Spleen (tissue), 11 donors: ENCODE measurements at regions not wholly inside any gene's neighbourhood (a gene's known extent, or its start where the extent isn't known, plus 50 kb on each side); places are given as distances from the start of the nearest gene placed in this dataset.

Experiments
- DNase-seq: peaks from one replicate; pipeline ENCODE4 v3.0.0-alpha.2; 2020
- H3K27ac ChIP-seq, 8 donors: fragments of 200-600 bp; sonication (generic) in 7 of 8; 1 replicate in 4 of 8; 2 replicates in 4 of 8; pipeline versions ENCODE4 v1.5.0 to v1.8.0; 2016 to 2021; ENCODE audit warnings: inconsistent platforms in 4 of 8, mild to moderate bottlenecking in 4 of 8, moderate library complexity in 1 of 8
- H3K27me3 ChIP-seq, 7 donors: fragments of 200-600 bp; sonication (generic) in 6 of 7; replicated peaks in 1 of 7; 1 replicate in 4 of 7; 2 replicates in 3 of 7; pipeline versions ENCODE4 v1.5.0 to v1.8.0; 2016 to 2021; ENCODE audit warnings: inconsistent platforms in 3 of 7, mild to moderate bottlenecking in 1 of 7
- H3K36me3 ChIP-seq, 6 donors: fragments of 200-600 bp; sonication (generic) in 5 of 6; 1 replicate in 4 of 6; 2 replicates in 2 of 6; pipeline versions ENCODE4 v1.5.0 to v1.8.0; 2016 to 2021; ENCODE audit warnings: inconsistent platforms in 2 of 6
- H3K4me1 ChIP-seq, 6 donors: fragments of 200-600 bp; sonication (generic) in 5 of 6; 1 replicate in 3 of 6; 2 replicates in 3 of 6; pipeline versions ENCODE4 v1.5.0 to v1.8.0; 2016 to 2021; ENCODE audit warnings: inconsistent platforms in 3 of 6
- H3K4me3 ChIP-seq, 8 donors: fragments of 200-600 bp; sonication (generic) in 7 of 8; 1 replicate in 4 of 8; 2 replicates in 4 of 8; pipeline versions ENCODE4 v1.5.0 to v1.8.0; 2016 to 2021; ENCODE audit warnings: inconsistent platforms in 4 of 8, mild to moderate bottlenecking in 4 of 8, moderate library complexity in 2 of 8
- H3K9me3 ChIP-seq, 8 donors: fragments of 200-600 bp; sonication (generic) in 7 of 8; 1 replicate in 4 of 8; 2 replicates in 4 of 8; pipeline versions ENCODE4 v1.5.0 to v1.8.0; 2016 to 2021; ENCODE audit warnings: inconsistent platforms in 4 of 8
- POLR2A ChIP-seq, 3 donors: fragments of 450-650 bp; IDR thresholded peaks; one replicate each; pipeline ENCODE4 v1.5.1; 2017; ENCODE audit warnings: antibody characterized with exemption in 3 of 3, mild to moderate bottlenecking in 1 of 3
- POLR2AphosphoS5 ChIP-seq, 3 donors: sonication (generic); formaldehyde crosslinking; IDR thresholded peaks; one replicate each; pipeline ENCODE4 v1.5.1; 2017; ENCODE audit warnings: antibody characterized with exemption in 3 of 3
- WGBS, 5 donors: extraction: QIAGEN DNeasy Blood & Tissue Kit in 3 of 5; methylation state at CpG; one replicate each; pipeline versions ENCODE4 v1.1.5 to v1.1.7; 2013 to 2018; 5-methylcytosine and 5-hydroxymethylcytosine counted together
- intact Hi-C: fragments of 100-400 bp; cut with DNase I; formaldehyde crosslinking; loops from one replicate; pipeline ENCODE4 v1.15.0; 2023; ENCODE audit warnings: low total_unique reads
- TF ChIP-seq, protein P1 (sequence below), 11 experiments: fragments of 200-600 bp in 7 of 11; fragments of 450-650 bp in 4 of 11; sonication (generic) in 4 of 11; IDR thresholded peaks in 8 of 11; conservative IDR thresholded peaks in 3 of 11; 1 replicate in 7 of 11; 2 replicates in 4 of 11; pipeline versions ENCODE4 v1.4.0 to v1.8.0; 2016 to 2021; ENCODE audit warnings: antibody characterized with exemption in 11 of 11, inconsistent platforms in 4 of 11, mild to moderate bottlenecking in 1 of 11
- donor health status: healthy with polysubstance abuse.
- donor health status: DM: no; HTN: no; CAD: no; lungs with moderate emphysema.
- donor health status: DM: no; HTN: no; CAD: no.
- donor health status: Bipolar disorder and iron deficiency.
- donor health status: healthy.
- donor health status: DM: no; HTN: no; CAD: no.
- donor health status: DM: yes; HTN: yes; CAD: no.

DNA sequence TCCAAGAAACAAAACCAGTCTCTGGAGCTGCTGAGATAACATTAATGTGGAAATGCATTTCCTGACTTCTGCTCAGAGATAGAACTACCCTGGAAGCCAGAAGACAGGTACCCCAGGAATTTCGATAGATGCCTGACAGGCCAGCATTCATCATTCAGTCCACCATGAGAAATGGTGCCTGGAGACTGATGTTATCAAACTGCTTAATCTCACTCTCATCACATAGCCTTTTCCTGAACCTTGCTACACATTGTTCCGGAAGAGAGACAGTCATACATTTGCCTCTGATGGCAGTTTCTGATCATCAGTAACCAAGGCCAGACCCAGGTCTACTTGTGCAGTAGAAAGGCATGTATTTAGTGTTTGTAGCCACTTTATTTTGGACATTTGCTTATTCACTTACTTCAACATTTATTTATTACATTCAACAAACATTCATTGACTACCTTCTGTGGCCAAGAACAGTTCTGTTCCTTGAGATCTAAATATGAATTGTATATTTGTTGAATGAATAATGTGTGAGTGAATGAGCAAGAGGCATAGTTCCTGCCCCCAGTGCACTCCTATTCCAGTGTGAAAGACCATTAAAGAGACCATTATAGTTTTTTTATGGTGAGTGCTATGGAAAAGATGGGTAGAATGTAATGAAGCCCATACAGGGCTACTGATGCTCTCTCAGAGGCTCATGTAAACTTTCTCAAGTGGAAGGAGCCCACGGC is 485.7 kb downstream of the NUF2 start:
- H3K27ac ChIP-seq, result no peak overlapping the region
- H3K4me1 ChIP-seq, result no peaks in the 10 kb centered on the region
- H3K36me3 ChIP-seq, result no peaks in the 10 kb centered on the region
- intact Hi-C loops, result no loop called here
- TF ChIP-seq POLR2AphosphoS5 (IDR thresholded peaks at IDR 0.05) (no peak), POLR2A (IDR thresholded peaks at IDR 0.05) (no peak)
- TF ChIP-seq, protein P1, sequence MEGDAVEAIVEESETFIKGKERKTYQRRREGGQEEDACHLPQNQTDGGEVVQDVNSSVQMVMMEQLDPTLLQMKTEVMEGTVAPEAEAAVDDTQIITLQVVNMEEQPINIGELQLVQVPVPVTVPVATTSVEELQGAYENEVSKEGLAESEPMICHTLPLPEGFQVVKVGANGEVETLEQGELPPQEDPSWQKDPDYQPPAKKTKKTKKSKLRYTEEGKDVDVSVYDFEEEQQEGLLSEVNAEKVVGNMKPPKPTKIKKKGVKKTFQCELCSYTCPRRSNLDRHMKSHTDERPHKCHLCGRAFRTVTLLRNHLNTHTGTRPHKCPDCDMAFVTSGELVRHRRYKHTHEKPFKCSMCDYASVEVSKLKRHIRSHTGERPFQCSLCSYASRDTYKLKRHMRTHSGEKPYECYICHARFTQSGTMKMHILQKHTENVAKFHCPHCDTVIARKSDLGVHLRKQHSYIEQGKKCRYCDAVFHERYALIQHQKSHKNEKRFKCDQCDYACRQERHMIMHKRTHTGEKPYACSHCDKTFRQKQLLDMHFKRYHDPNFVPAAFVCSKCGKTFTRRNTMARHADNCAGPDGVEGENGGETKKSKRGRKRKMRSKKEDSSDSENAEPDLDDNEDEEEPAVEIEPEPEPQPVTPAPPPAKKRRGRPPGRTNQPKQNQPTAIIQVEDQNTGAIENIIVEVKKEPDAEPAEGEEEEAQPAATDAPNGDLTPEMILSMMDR (IDR thresholded peaks at IDR 0.05 in 8 of 11, conservative IDR thresholded peaks at IDR 0.05 in 3 of 11), result no peak
- no peak overlapping the region for H3K4me3 ChIP-seq
- 60 to 72% (median 63%) methylated on average over 3 of the region's 3 CpGs for WGBS, 5 donors
- peaks cover 0 to under 1% (median 0%) of the 10 kb centered on the region in 8 donors for H3K9me3 ChIP-seq
- no peaks in the 10 kb centered on the region for H3K27me3 ChIP-seq
- no peak for DNase-seq

DNA sequence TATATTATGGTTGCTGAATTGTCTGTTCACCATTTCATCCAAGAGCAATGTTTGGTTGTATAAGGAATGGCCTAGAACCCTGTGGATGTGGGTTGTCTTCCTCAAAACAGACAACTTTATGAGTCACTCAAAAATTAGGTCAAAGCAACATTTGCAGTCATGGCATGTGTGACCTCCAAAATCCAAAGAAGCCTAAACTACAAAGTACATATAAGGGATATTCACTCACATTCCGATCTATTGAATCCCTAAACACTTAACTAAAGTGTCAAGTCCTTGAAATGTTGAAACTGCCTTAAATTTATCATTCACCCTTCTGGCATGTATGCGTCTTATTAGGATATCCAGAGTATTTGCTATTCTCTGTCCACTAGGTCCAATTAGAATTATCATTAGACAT is 491.5 kb downstream of the NUF2 start:
- no peaks in the 10 kb centered on the region for H3K27me3 ChIP-seq
- TF ChIP-seq, protein P1 (IDR thresholded peaks at IDR 0.05 in 8 of 11, conservative IDR thresholded peaks at IDR 0.05 in 3 of 11), result no peak
- no peak for TF ChIP-seq POLR2A (IDR thresholded peaks at IDR 0.05)
- no peak for TF ChIP-seq POLR2AphosphoS5 (IDR thresholded peaks at IDR 0.05)
- no peaks in the 10 kb centered on the region for H3K36me3 ChIP-seq
- H3K4me3 ChIP-seq, result no peak overlapping the region
- no peaks in the 10 kb centered on the region for H3K4me1 ChIP-seq
- 68 to 83% (median 79%) methylated on average over 2 of the region's 2 CpGs for WGBS, 5 donors
- no peak overlapping the region for H3K27ac ChIP-seq
- intact Hi-C loops, result no loop called here
- no peak for DNase-seq
- H3K9me3 ChIP-seq, result peaks cover 0 to 4% (median 0%) of the 10 kb centered on the region in 8 donors

DNA sequence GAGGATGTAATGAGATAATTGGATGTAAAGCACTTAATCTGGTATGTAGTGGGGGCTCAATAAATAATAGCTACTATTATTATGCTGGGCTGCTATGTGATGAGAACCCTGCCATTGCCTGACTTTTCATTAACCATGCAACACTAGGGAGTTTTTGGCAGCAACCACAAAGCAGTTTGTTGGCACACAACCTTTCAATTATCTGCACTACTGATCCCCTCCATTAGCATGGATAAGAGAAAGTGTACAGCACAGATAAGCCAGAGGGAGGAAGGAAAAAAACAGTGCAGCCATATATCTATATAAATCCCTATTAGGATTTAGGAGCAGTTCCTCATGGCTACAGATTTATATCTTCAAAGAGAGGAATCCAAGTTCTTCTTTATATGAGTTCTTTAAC is 498.5 kb downstream of the NUF2 start:
- no peaks in the 10 kb centered on the region for H3K4me1 ChIP-seq
- DNase-seq, result no peak
- no peaks in the 10 kb centered on the region for H3K9me3 ChIP-seq
- H3K27ac ChIP-seq, result no peak overlapping the region
- TF ChIP-seq POLR2A (IDR thresholded peaks at IDR 0.05) (no peak), POLR2AphosphoS5 (IDR thresholded peaks at IDR 0.05) (no peak)
- TF ChIP-seq, protein P1 (IDR thresholded peaks at IDR 0.05 in 8 of 11, conservative IDR thresholded peaks at IDR 0.05 in 3 of 11), result no peak
- H3K27me3 ChIP-seq, result no peaks in the 10 kb centered on the region
- intact Hi-C loops, result no loop called here
- no peaks in the 10 kb centered on the region for H3K36me3 ChIP-seq
- no peak overlapping the region for H3K4me3 ChIP-seq

DNA sequence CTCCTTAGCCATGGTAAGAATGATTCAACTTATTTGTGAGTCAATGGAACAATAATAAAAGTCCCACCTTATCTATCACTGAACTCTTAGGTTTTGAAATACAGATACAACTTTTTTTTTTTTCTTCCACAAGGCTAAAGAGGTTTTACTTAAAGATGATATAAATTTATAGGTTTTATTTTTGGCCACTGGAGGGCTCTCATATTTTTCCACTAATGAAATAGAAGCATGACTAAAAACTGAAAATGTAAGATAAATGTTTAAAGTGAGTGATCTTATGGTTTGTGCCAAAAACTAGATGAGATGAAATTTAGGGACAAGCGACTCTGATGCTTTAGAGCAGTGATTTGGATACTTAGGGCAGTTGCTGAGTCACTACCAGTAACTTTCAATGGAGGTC is 499.0 kb downstream of the NUF2 start:
- H3K9me3 ChIP-seq, result no peaks in the 10 kb centered on the region
- no peaks in the 10 kb centered on the region for H3K36me3 ChIP-seq
- H3K27me3 ChIP-seq, result no peaks in the 10 kb centered on the region
- H3K4me1 ChIP-seq, result no peaks in the 10 kb centered on the region
- H3K4me3 ChIP-seq, result no peak overlapping the region
- H3K27ac ChIP-seq, result no peak overlapping the region
- no peak for TF ChIP-seq POLR2A (IDR thresholded peaks at IDR 0.05)
- TF ChIP-seq, protein P1 (IDR thresholded peaks at IDR 0.05 in 8 of 11, conservative IDR thresholded peaks at IDR 0.05 in 3 of 11), result no peak
- TF ChIP-seq POLR2AphosphoS5 (IDR thresholded peaks at IDR 0.05), result no peak
- WGBS, 5 donors, result 58 to 79% (median 66%) methylated on average over 1 of the region's 1 CpG
- no peak for DNase-seq
- intact Hi-C loops, result no loop called here
